ENCODE measurements at regions not wholly inside any gene's neighbourhood (a gene's known extent, or its start where the extent isn't known, plus 50 kb on each side); places are given as distances from the start of the nearest gene placed in this dataset.

DNA sequence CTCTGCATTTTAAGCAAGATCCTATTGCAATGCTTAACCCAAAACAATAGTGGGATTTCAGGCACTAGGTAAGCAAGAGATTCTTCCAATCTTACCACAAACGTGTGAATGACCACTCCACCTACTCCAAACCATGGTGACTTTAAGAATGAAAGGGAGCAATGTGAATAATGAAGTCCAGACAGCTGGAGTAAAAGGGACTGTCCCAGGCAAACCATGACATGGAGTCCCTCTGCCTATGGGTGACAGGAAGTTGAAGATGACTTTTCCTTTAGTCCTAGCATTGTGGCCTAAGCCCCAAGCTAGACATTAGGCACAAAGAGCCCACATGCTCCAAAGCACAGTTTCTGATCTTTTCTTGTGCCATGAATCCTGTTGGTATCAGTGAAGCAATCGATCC, 179.0 kb downstream of the SHQ1 start:
- H3K4me1 ChIP-seq (ENCODE audit: insufficient read depth, poor library complexity, severe bottlenecking): no peaks in the 10 kb centered on the region
- no peaks in the 10 kb centered on the region for H3K36me3 ChIP-seq (ENCODE audit: low read depth)
- no peaks in the 10 kb centered on the region for H3K9me3 ChIP-seq (ENCODE audit: severe bottlenecking)
- H3K27me3 ChIP-seq (ENCODE audit: insufficient read depth, poor library complexity, severe bottlenecking): no peaks in the 10 kb centered on the region
- no peak for ATAC-seq (ENCODE audit: low read depth)
- no peak overlapping the region for H3K4me3 ChIP-seq (ENCODE audit: severe bottlenecking)
- TF ChIP-seq, protein P1, sequence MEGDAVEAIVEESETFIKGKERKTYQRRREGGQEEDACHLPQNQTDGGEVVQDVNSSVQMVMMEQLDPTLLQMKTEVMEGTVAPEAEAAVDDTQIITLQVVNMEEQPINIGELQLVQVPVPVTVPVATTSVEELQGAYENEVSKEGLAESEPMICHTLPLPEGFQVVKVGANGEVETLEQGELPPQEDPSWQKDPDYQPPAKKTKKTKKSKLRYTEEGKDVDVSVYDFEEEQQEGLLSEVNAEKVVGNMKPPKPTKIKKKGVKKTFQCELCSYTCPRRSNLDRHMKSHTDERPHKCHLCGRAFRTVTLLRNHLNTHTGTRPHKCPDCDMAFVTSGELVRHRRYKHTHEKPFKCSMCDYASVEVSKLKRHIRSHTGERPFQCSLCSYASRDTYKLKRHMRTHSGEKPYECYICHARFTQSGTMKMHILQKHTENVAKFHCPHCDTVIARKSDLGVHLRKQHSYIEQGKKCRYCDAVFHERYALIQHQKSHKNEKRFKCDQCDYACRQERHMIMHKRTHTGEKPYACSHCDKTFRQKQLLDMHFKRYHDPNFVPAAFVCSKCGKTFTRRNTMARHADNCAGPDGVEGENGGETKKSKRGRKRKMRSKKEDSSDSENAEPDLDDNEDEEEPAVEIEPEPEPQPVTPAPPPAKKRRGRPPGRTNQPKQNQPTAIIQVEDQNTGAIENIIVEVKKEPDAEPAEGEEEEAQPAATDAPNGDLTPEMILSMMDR (IDR thresholded peaks at IDR 0.05; ENCODE audit: poor library complexity, severe bottlenecking): no peak
- no peak overlapping the region for H3K27ac ChIP-seq (ENCODE audit: poor library complexity, severe bottlenecking)
- no peak for DNase-seq (ENCODE audit: low spot score)

DNA sequence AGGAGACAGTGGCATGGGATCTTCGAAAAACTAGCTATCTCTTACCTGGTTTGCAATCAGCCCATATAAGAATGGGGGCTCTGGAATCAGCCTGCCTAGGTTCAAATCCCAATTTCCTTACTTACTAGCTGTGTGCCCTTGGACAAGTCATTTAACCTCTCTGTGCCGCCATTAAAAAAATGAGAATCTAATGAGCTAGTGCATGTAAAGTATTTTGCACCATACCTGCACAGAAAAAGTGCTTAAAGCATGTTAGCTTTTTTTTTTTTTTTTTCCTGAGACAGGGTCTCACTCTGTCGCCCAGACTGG, 181.8 kb downstream of the SHQ1 start:
- ATAC-seq (ENCODE audit: low read depth) (no peak), DNase-seq (ENCODE audit: low spot score) (no peak)
- Histone ChIP-seq H3K4me1 (ENCODE audit: insufficient read depth, poor library complexity, severe bottlenecking) (peaks cover 4% of the 10 kb centered on the region), H3K4me3 (ENCODE audit: severe bottlenecking) (no peak overlapping the region), H3K36me3 (ENCODE audit: low read depth) (no peaks in the 10 kb centered on the region), H3K27ac (ENCODE audit: poor library complexity, severe bottlenecking) (no peak overlapping the region), H3K9me3 (ENCODE audit: severe bottlenecking) (no peaks in the 10 kb centered on the region), H3K27me3 (ENCODE audit: insufficient read depth, poor library complexity, severe bottlenecking) (no peaks in the 10 kb centered on the region)
- TF ChIP-seq, protein P1 (IDR thresholded peaks at IDR 0.05; ENCODE audit: poor library complexity, severe bottlenecking): no peak

DNA sequence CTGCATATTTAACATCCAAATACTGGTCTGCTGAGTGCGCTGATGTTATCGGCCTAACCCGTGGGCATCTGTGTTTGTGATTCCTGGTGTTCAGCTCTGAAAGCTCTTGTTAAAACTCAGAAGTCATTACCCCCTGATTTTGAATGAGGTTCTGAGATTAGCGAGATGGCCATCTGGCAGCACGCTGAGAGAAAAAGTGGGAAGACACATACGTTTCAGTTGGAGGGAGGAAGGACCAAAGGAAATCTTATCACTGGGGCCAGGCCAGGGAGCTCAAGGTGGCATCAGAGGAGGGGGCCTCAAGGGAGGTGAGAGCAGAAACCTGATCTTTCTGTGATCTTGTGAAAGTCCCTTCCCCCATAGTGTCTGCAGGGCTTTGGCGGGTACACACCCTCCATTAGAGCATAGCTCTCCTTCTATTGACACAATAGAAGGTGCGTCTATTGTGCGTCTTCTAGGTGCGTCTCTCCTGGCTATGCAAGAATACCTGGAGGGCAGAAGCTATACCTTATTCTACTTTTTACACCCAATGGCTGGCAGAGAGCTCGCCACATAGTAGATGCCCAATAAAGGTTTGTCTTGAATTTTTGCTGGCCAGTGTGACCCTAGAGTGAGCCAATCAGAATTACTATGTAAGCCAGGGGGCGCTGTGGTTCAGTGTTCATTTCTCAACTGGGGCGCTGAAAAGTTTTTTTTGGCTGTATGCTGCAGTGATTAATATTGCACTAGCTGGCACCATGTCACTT, 182.4 kb downstream of the SHQ1 start:
- Histone ChIP-seq H3K27ac (ENCODE audit: poor library complexity, severe bottlenecking) (no peak overlapping the region), H3K36me3 (ENCODE audit: low read depth) (no peaks in the 10 kb centered on the region), H3K27me3 (ENCODE audit: insufficient read depth, poor library complexity, severe bottlenecking) (no peaks in the 10 kb centered on the region), H3K4me3 (ENCODE audit: severe bottlenecking) (no peak overlapping the region), H3K9me3 (ENCODE audit: severe bottlenecking) (no peaks in the 10 kb centered on the region), H3K4me1 (ENCODE audit: insufficient read depth, poor library complexity, severe bottlenecking) (peaks cover 8% of the 10 kb centered on the region)
- ATAC-seq (ENCODE audit: low read depth) (0 out of 3 replicates have a peak, but pooled peaks have one; percentile 23), DNase-seq (ENCODE audit: low spot score) (no peak)
- TF ChIP-seq, protein P1 (IDR thresholded peaks at IDR 0.05; ENCODE audit: poor library complexity, severe bottlenecking): peak; percentile 52

DNA sequence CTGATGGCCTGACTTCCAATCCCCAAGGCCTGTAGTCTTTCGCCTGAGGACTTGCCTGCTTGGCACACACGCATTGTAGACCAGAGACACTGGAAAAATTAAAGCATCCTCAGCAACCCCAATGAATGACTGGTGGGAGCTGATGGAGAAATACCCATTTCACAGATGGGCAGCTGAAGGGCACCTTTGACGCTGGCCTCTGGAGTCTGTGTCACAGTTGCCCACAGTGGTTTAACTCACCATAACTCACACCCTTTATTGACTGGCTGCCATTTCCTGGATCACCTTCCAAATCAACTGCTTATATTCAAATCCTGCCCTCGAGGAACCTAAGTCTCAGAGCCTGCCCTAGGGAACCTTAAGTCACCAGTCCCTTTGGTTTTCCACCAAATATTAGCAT, 183.1 kb downstream of the SHQ1 start:
- TF ChIP-seq, protein P1 (IDR thresholded peaks at IDR 0.05; ENCODE audit: poor library complexity, severe bottlenecking): no peak
- Histone ChIP-seq H3K4me3 (ENCODE audit: severe bottlenecking) (no peak overlapping the region), H3K4me1 (ENCODE audit: insufficient read depth, poor library complexity, severe bottlenecking) (peaks cover 14% of the 10 kb centered on the region), H3K9me3 (ENCODE audit: severe bottlenecking) (no peaks in the 10 kb centered on the region), H3K27me3 (ENCODE audit: insufficient read depth, poor library complexity, severe bottlenecking) (no peaks in the 10 kb centered on the region), H3K36me3 (ENCODE audit: low read depth) (no peaks in the 10 kb centered on the region), H3K27ac (ENCODE audit: poor library complexity, severe bottlenecking) (no peak overlapping the region)
- no peak for ATAC-seq (ENCODE audit: low read depth)
- DNase-seq (ENCODE audit: low spot score): no peak

GRCh38 chr3:72664184-72664975, 183.9 kb downstream of the SHQ1 start:
- Histone ChIP-seq H3K9me3 (ENCODE audit: severe bottlenecking) (no peaks in the 10 kb centered on the region), H3K27me3 (ENCODE audit: insufficient read depth, poor library complexity, severe bottlenecking) (no peaks in the 10 kb centered on the region), H3K27ac (ENCODE audit: poor library complexity, severe bottlenecking) (no peak overlapping the region), H3K36me3 (ENCODE audit: low read depth) (no peaks in the 10 kb centered on the region), H3K4me3 (ENCODE audit: severe bottlenecking) (no peak overlapping the region), H3K4me1 (ENCODE audit: insufficient read depth, poor library complexity, severe bottlenecking) (peaks cover 21% of the 10 kb centered on the region)
- no peak for DNase-seq (ENCODE audit: low spot score)
- TF ChIP-seq, protein P1 (IDR thresholded peaks at IDR 0.05; ENCODE audit: poor library complexity, severe bottlenecking): no peak
- ATAC-seq (ENCODE audit: low read depth): no peak
